ENCODE measurements at regions not wholly inside any gene's neighbourhood (a gene's known extent, or its start where the extent isn't known, plus 50 kb on each side); places are given as distances from the start of the nearest gene placed in this dataset.
A peak's percentile ranks its signal among the peaks of the same experiment; 100 is the strongest.

GRCh38 chr3:117310536-117310935 is 601.0 kb downstream of the TUSC7 start:
- ATAC-seq (no peak), DNase-seq (no peak)
- peaks cover 0 to 15% (median 3%) of the 10 kb centered on the region in 9 donors for H3K9me3 Mint-ChIP-seq
- no peak overlapping the region for H3K27ac Mint-ChIP-seq
- H3K27me3 Mint-ChIP-seq = no peaks in the 10 kb centered on the region
- peaks cover 0 to 2% (median 0%) of the 10 kb centered on the region in 4 donors for H3K4me1 Mint-ChIP-seq
- no peaks in the 10 kb centered on the region for H3K36me3 Mint-ChIP-seq
- H3K4me3 Mint-ChIP-seq = no peak overlapping the region
- POLR2A ChIA-PET = no interaction called here

GRCh38 chr3:117314441-117315150 is 605.0 kb downstream of the TUSC7 start:
- no peak overlapping the region for H3K4me3 Mint-ChIP-seq
- no peak for ATAC-seq
- no peak for DNase-seq
- POLR2A ChIA-PET = no interaction called here
- no peaks in the 10 kb centered on the region for H3K36me3 Mint-ChIP-seq
- no peak overlapping the region for H3K27ac Mint-ChIP-seq
- H3K27me3 Mint-ChIP-seq = no peaks in the 10 kb centered on the region
- no peaks in the 10 kb centered on the region for H3K4me1 Mint-ChIP-seq
- peaks cover 0 to 32% (median 4%) of the 10 kb centered on the region in 9 donors for H3K9me3 Mint-ChIP-seq

- H3K4me3 Mint-ChIP-seq = no peak overlapping the region
Measured at GRCh38 chr3:117322866-117323265, 613.3 kb downstream of the TUSC7 start.

GRCh38 chr3:117346901-117347300 is 637.3 kb downstream of the TUSC7 start:
- POLR2A ChIA-PET = no interaction called here
- no peaks in the 10 kb centered on the region for H3K4me1 Mint-ChIP-seq

More at GRCh38 chr3:117322866-117323265, 613.3 kb downstream of the TUSC7 start:
- POLR2A ChIA-PET = no interaction called here
- H3K27me3 Mint-ChIP-seq = no peaks in the 10 kb centered on the region
- H3K27ac Mint-ChIP-seq = no peak overlapping the region
- no peaks in the 10 kb centered on the region for H3K36me3 Mint-ChIP-seq
- ATAC-seq = no peak
- H3K9me3 Mint-ChIP-seq = peaks cover 0 to 41% (median 7%) of the 10 kb centered on the region in 9 donors
- DNase-seq = no peak
- H3K4me1 Mint-ChIP-seq = no peaks in the 10 kb centered on the region

GRCh38 chr3:117348884-117349283 is 639.3 kb downstream of the TUSC7 start:
- DNase-seq (no peak), ATAC-seq (no peak)
- H3K27ac Mint-ChIP-seq = peak overlapping the region in 1 of 10 donors; percentile 25
- no peaks in the 10 kb centered on the region for H3K4me1 Mint-ChIP-seq
- no peaks in the 10 kb centered on the region for H3K36me3 Mint-ChIP-seq
- POLR2A ChIA-PET = no interaction called here
- H3K9me3 Mint-ChIP-seq = peaks cover 0 to 14% (median 0%) of the 10 kb centered on the region in 9 donors
- H3K27me3 Mint-ChIP-seq = peaks cover 0 to 8% (median 0%) of the 10 kb centered on the region in 5 donors
- no peak overlapping the region for H3K4me3 Mint-ChIP-seq

More at GRCh38 chr3:117346901-117347300, 637.3 kb downstream of the TUSC7 start:
- peaks cover 0 to 8% (median 0%) of the 10 kb centered on the region in 5 donors for H3K27me3 Mint-ChIP-seq
- H3K36me3 Mint-ChIP-seq = no peaks in the 10 kb centered on the region
- peaks cover 0 to 14% (median 2%) of the 10 kb centered on the region in 9 donors for H3K9me3 Mint-ChIP-seq
- ATAC-seq (no peak), DNase-seq (no peak)
- H3K4me3 Mint-ChIP-seq = no peak overlapping the region
- no peak overlapping the region for H3K27ac Mint-ChIP-seq

- POLR2A ChIA-PET = no interaction called here
- H3K4me1 Mint-ChIP-seq = no peaks in the 10 kb centered on the region
- ATAC-seq (no peak), DNase-seq (no peak)
- no peak overlapping the region for H3K4me3 Mint-ChIP-seq
- H3K9me3 Mint-ChIP-seq = peaks cover 0 to 14% (median 0%) of the 10 kb centered on the region in 9 donors
- H3K27me3 Mint-ChIP-seq = peaks cover 0 to 8% (median 0%) of the 10 kb centered on the region in 5 donors
- no peaks in the 10 kb centered on the region for H3K36me3 Mint-ChIP-seq
- no peak overlapping the region for H3K27ac Mint-ChIP-seq
Measured at GRCh38 chr3:117349566-117349965, 640.0 kb downstream of the TUSC7 start.

- no peak overlapping the region for H3K27ac Mint-ChIP-seq
- H3K27me3 Mint-ChIP-seq = peaks cover 0 to 8% (median 0%) of the 10 kb centered on the region in 5 donors
- no peaks in the 10 kb centered on the region for H3K4me1 Mint-ChIP-seq
- no peak overlapping the region for H3K4me3 Mint-ChIP-seq
- H3K9me3 Mint-ChIP-seq = peaks cover 0 to 12% (median 2%) of the 10 kb centered on the region in 9 donors
- POLR2A ChIA-PET = no interaction called here
- no peaks in the 10 kb centered on the region for H3K36me3 Mint-ChIP-seq
- DNase-seq (no peak), ATAC-seq (no peak)
Measured at GRCh38 chr3:117350371-117350770, 640.8 kb downstream of the TUSC7 start.

- no peak overlapping the region for H3K27ac Mint-ChIP-seq
- peaks cover 0 to 2% (median 0%) of the 10 kb centered on the region in 4 donors for H3K4me1 Mint-ChIP-seq
- no peak overlapping the region for H3K4me3 Mint-ChIP-seq
- DNase-seq (no peak), ATAC-seq (no peak)
- no peaks in the 10 kb centered on the region for H3K36me3 Mint-ChIP-seq
- peaks cover 0 to 11% (median 3%) of the 10 kb centered on the region in 9 donors for H3K9me3 Mint-ChIP-seq
- POLR2A ChIA-PET = no interaction called here
- no peaks in the 10 kb centered on the region for H3K27me3 Mint-ChIP-seq
Measured at GRCh38 chr3:117355566-117355965, 646.0 kb downstream of the TUSC7 start.

- Mint-ChIP-seq H3K36me3 (no peaks in the 10 kb centered on the region), H3K9me3 (peaks cover 1 to 15% (median 6%) of the 10 kb centered on the region in 9 donors)
- POLR2A ChIA-PET = no interaction called here
Measured at GRCh38 chr3:117356091-117356705, 646.6 kb downstream of the TUSC7 start.

GRCh38 chr3:117358717-117359314 is 649.2 kb downstream of the TUSC7 start:
- H3K4me3 Mint-ChIP-seq = no peak overlapping the region
- no peaks in the 10 kb centered on the region for H3K27me3 Mint-ChIP-seq
- H3K36me3 Mint-ChIP-seq = no peaks in the 10 kb centered on the region
- H3K4me1 Mint-ChIP-seq = peaks cover 0 to 2% (median 0%) of the 10 kb centered on the region in 4 donors
- ATAC-seq (no peak), DNase-seq (no peak)
- no peak overlapping the region for H3K27ac Mint-ChIP-seq
- H3K9me3 Mint-ChIP-seq = peaks cover 8 to 33% (median 20%) of the 10 kb centered on the region in 9 donors
- POLR2A ChIA-PET = no interaction called here

More at GRCh38 chr3:117356091-117356705, 646.6 kb downstream of the TUSC7 start:
- no peaks in the 10 kb centered on the region for H3K27me3 Mint-ChIP-seq
- no peak overlapping the region for H3K4me3 Mint-ChIP-seq
- ATAC-seq (no peak), DNase-seq (no peak)
- no peak overlapping the region for H3K27ac Mint-ChIP-seq
- peaks cover 0 to 2% (median 0%) of the 10 kb centered on the region in 4 donors for H3K4me1 Mint-ChIP-seq

GRCh38 chr3:117366574-117366973 is 657.0 kb downstream of the TUSC7 start:
- Mint-ChIP-seq H3K4me1 (no peaks in the 10 kb centered on the region), H3K27ac (no peak overlapping the region), H3K4me3 (no peak overlapping the region), H3K36me3 (no peaks in the 10 kb centered on the region), H3K27me3 (no peaks in the 10 kb centered on the region), H3K9me3 (peaks cover 5 to 43% (median 14%) of the 10 kb centered on the region in 9 donors)
- no peak for DNase-seq
- POLR2A ChIA-PET = no interaction called here
- ATAC-seq = no peak

GRCh38 chr3:117367861-117368260 is 658.3 kb downstream of the TUSC7 start:
- Mint-ChIP-seq H3K4me1 (no peaks in the 10 kb centered on the region), H3K4me3 (no peak overlapping the region), H3K27ac (no peak overlapping the region), H3K9me3 (peaks cover 0 to 30% (median 7%) of the 10 kb centered on the region in 9 donors), H3K36me3 (no peaks in the 10 kb centered on the region), H3K27me3 (no peaks in the 10 kb centered on the region)
- ATAC-seq = no peak
- no peak for DNase-seq
- POLR2A ChIA-PET = no interaction called here

GRCh38 chr3:117380631-117381030 is 671.1 kb downstream of the TUSC7 start:
- H3K4me3 Mint-ChIP-seq = no peak overlapping the region
- peaks cover 0 to 14% (median 3%) of the 10 kb centered on the region in 9 donors for H3K9me3 Mint-ChIP-seq
- DNase-seq (no peak), ATAC-seq (no peak)
- POLR2A ChIA-PET = no interaction called here
- H3K27me3 Mint-ChIP-seq = peaks cover 0 to 4% (median 0%) of the 10 kb centered on the region in 5 donors
- H3K27ac Mint-ChIP-seq = no peak overlapping the region
- H3K4me1 Mint-ChIP-seq = no peaks in the 10 kb centered on the region
- no peaks in the 10 kb centered on the region for H3K36me3 Mint-ChIP-seq
